ENCODE measurements at regions not wholly inside any gene's neighbourhood (a gene's known extent, or its start where the extent isn't known, plus 50 kb on each side); places are given as distances from the start of the nearest gene placed in this dataset.

- TF ChIP-seq CTCF (IDR thresholded peaks at IDR 0.05): no peak
- no peak for TF ChIP-seq CREB1 (CRISPR knock-in tag; IDR thresholded peaks at IDR 0.05)
- TF ChIP-seq E2F4 (CRISPR knock-in tag; IDR thresholded peaks at IDR 0.05; ENCODE audit: borderline replicate concordance, low read depth): no peak
- TF ChIP-seq MAX (CRISPR knock-in tag; IDR thresholded peaks at IDR 0.05): no peak
- TF ChIP-seq FOXJ3 (CRISPR knock-in tag; IDR thresholded peaks at IDR 0.05; ENCODE audit: borderline replicate concordance): no peak
- no peak for TF ChIP-seq USF2 (CRISPR knock-in tag; IDR thresholded peaks at IDR 0.05)
These were observed 164.6 kb downstream of the ENGASE start for GRCh38 chr17:79239205-79239604.

Data from WTC11 (cell line).